ENCODE measurements at regions not wholly inside any gene's neighbourhood (a gene's known extent, or its start where the extent isn't known, plus 50 kb on each side); places are given as distances from the start of the nearest gene placed in this dataset.

DNA sequence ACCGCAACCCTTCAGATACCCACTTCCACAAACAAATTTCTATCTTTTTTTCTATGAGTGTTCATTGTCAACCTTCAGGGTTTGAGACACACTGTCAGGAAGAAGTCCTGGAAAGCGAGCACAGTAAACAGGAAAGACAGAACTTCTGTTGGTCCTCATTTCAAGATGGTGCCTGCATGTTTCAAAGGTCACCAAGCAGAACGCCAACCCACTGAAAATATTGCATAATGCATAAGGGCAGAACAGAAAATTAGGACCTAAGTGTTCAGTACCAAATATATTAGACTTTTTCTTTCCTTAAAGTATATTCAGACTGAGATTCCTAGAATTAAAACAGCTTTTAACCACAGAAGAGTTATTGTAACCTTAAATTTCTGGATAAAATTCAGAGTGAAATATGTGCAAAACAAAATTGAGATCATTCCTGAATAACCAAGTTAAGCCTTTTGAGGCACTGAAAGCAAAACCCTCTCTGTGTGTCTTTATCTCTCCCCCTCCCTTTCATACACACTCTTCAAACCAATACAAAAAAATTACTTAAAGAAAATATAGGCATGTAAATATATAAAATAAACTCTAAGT lies 387.8 kb upstream of the THBS1 start:
- TF ChIP-seq POLR2A (IDR thresholded peaks at IDR 0.05) (no peak), CTCF (IDR thresholded peaks at IDR 0.05 in 8 of 11, conservative IDR thresholded peaks at IDR 0.05 in 3 of 11) (no peak), POLR2AphosphoS5 (IDR thresholded peaks at IDR 0.05) (no peak)

Data from spleen (tissue), 7 donors.